Hepatic stellate cell (primary cell): ENCODE measurements at regions not wholly inside any gene's neighbourhood (a gene's known extent, or its start where the extent isn't known, plus 50 kb on each side); places are given as distances from the start of the nearest gene placed in this dataset.
"Not testable (repeated sequence)": the region's sequence is repeated elsewhere in the genome, so short reads cannot be mapped to it uniquely, and the experiment has no call there.

Source experiments
- DNase-seq: peaks from one replicate; pipeline ENCODE4 v3.0.0; 2011; ENCODE audit warnings: low spot score

DNA sequence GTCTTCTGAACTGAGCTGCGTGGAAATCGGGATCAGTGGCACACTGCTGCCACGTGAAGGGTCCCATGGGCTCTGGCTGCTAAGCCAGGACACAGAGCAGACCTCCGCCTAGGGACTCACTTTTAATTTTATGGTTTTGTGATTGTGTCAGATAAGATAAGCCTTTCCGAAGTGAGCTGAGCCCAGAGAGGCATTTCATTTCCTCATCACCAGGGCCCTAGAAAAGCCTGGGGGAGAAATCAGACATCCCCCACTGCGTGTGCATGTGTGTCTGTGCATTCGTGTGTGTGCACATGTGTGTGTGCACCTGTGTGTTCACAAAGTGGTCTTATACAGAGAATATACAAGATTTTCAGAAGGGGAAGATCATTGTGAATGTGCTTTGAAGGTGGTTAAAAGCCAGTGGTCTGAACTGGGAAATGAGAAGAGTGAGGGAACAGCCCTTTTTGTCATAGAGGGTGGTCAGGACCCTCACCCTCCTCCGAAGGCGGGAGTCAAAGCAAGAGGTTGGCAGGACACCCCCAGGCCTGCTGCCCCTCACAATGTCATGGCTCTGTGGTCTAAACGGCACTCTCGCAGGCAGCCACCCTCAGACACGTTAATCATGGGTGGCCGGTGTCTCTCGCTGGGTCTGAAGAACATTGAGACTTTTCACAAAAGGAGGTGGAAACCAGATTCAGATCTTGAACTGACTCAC lies 176.1 kb upstream of the PFKP start:
- no peak for DNase-seq

DNA sequence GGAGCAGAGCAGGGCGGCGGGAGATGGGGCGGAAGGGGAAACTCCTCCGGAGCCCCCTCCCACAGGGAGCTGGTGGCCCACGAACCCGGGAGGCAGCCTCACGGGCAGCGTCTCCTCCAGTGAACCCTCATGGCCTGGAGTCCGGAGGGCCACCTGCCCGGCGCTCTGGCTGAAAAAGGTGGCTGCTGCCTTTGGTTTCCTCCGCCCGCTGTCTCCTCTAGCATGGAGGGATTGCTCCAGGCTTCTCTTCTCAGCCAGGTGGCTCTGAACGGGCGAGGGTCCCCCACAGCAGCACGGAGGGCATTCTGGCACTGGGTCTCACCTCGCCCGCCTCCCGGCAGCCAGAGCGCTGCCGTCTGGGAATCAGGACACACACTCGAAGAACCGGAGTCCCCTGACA lies 177.3 kb upstream of the PFKP start:
- no peak for DNase-seq

DNA sequence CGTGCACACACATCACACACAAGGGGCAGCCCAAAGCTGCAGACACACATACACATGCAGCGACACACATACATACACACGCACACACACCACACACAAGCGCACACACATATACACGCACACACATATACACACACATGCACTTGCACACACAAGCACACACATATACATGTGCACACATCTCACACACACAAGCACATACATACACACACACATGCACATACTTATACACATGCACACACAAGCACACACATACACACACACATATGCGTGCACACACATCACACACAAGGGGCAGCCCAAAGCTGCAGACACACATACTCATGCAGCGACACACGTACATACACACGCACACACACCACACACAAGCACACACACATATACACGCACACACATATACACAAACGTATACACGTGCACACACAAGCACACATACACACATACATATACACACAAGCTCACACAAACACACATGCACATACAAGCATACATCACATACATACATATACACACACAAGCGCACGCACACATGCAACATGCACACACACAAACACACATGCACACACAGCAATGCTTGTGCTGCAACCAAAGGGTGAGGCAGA lies 178.8 kb upstream of the PFKP start:
- DNase-seq, result no peak

- no peak for DNase-seq
These were observed 179.8 kb upstream of the PFKP start for GRCh38 chr10:2887391-2888070.

DNA sequence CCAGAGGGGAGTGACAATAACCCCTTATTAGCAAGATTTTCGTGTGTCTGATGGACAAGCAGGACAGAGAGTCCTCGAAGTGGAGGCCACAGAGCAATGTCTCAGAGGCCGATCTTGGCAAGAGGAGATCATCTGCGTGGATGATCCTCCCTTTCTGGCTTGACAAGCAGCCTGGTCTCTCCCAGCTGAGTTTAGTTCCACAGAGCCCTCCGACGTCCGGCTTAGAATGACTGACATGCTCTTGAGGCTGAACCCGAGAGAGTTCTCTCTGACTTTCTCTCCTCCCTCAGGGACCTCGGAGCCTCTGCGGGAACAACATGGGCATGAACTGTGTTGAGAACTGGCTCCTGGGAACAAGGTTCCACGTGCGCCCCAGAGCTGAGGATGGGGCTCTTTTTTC lies 180.7 kb upstream of the PFKP start:
- DNase-seq, result no peak

DNA sequence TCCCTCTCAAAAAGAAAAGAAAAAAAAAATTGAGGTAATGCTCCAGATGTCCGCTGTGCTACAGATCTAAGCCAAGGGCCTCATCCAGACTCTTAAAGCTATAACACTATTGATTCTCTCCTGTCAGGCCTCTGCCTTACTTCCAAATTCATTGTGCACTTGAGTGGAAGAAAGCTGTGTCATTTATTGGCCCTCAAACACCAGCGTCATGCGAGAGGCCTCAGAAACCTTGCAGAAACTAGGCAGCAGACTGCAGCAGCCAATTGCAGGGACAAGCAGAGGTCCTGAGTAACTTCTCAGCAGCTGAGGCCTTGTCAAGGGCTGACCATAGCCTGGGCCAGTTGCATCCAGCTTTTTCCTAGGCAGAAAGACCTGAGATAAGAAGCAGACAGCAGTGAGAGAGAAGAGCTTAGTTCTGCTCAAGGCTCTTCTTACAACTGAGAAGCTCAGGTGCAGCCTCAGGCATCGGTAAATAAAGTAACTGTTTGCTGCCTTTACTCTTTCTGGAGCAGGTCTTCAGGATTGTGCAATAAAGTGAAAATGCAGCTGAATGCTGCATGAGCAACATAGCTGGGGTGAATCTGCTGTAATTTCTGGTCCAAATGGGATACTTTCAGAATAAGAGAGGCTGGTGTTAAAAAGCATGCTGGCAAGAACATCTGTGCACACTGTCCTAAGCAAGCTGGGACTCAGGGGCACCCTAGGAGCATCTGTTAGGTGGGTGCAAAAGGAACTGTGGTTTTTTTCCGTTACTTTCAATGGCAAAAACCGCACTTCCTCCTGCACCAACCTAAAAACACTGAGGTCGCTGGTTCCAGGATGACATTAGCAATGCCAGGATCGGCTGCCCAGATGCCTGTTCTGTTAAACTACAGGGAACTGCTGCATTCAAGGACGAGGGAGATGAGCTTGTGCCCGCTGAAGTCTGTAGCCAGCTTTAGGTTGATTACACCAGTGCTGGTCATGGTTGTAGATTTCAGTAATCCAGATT lies 181.8 kb upstream of the PFKP start:
- no peak for DNase-seq

- DNase-seq, result not testable (repeated sequence)
These were observed 183.3 kb upstream of the PFKP start for GRCh38 chr10:2883983-2884540.

- DNase-seq, result no peak
These were observed 184.1 kb upstream of the PFKP start for GRCh38 chr10:2883238-2883637.

DNA sequence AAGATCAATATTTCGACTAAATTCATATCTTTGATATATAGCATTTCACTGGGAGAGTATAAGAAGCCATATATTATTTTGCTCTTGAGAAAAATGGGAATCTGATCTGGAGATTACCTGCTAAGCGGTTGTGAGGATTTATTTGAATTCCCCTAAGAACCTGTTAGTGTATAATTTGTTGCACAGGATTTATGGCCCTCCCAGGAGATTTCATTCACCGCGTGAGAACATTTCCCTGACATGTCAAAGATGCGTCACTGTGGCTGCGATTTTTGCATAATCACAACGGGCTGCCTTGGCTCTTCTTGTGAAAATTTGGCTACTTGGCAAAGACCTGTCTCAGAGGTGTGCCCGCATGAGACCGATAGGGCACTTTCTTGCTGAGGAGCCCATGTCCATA lies 184.7 kb upstream of the PFKP start:
- no peak for DNase-seq

- no peak for DNase-seq
These were observed 185.4 kb upstream of the PFKP start for GRCh38 chr10:2881720-2882620.

DNA sequence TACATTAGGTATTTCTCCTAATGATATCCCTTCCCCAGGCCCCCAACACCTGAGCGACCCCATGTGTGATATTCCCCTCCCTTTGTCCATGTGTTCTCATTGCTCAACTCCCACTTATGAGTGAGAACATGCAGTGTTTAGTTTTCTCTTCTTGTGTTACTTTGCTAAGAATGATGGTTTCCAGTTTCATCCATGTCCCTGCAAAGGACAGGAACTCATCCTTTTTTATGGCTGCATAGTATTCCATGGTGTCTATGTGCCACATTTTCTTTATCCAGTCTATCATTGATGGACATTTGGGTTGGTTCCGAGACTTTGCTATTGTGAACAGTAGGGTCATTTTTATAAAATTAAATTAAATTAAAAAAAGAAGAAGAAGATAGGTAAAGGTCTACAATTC lies 187.3 kb upstream of the PFKP start:
- DNase-seq, result not testable (repeated sequence)

- DNase-seq, result no peak
These were observed 188.5 kb upstream of the PFKP start for GRCh38 chr10:2878818-2879217.

GRCh38 chr10:2876032-2876431 lies 191.3 kb upstream of the PFKP start:
- DNase-seq, result no peak

DNA sequence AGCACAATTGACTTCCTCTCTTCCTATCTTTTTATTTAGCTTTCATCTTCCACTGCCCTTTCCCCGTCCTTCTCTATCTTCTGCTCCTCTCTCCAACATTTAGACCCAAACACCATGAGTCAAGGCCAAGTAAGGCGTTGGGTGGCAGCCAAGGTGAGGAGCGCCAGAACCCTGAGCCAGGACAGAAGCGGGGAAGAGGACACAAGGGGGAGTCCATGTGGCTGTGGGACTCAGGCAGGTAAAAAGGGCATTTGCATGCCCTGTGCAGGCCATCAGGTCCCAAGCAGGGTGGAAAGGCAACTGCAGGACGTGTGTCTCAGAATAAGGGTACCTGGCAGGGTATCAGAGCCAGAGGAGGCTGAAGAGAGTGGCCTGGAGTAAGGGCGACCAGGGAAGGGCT lies 192.4 kb upstream of the PFKP start:
- DNase-seq, result no peak

GRCh38 chr10:2873769-2874168 lies 193.6 kb upstream of the PFKP start:
- no peak for DNase-seq

GRCh38 chr10:2871673-2872219 lies 195.6 kb upstream of the PFKP start:
- no peak for DNase-seq

DNA sequence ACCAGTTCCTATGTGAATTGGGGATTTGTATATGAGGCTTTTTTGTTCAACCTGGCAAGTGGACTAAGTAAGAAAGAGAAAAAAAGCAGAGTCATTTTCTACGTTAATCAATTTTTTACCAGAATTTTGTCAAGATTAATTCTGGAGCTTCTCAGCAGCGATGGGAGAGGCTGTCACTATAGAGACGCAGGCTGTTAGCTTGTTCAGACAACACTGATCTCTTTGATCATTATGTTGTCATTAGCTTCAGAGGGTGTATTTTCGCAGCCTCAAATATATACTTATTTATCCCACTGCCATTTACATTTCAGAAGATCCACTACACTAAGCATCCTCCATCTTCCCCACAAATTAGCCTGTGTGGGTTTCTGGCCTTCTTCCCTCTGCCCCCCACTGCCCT lies 196.7 kb upstream of the PFKP start:
- no peak for DNase-seq

DNA sequence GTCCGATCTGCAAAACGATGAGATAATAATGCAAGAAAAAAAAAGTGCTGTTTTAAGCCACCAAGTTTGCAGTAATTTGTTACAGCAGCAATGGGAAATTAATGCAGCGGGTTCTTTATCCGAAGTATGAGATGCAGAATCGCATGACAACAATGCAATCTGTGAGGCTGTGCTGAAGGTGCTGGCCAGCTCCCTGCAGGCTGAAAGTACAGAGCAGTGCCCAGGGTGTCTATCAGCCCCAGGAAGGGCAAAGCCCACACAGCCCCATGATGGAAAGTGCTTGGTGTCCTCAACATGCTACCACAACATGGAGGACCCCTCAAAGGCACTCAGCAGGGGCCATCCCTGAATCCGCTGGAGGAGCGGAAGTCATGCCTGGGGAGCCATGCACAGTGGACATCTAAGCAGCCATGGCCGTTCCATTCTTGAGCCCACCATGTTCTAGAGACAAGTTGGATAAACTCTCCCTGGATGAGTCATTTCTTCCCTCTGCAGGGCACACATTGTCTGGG lies 199.5 kb upstream of the PFKP start:
- DNase-seq, result no peak

GRCh38 chr10:2866569-2866968 lies 200.8 kb upstream of the PFKP start:
- no peak for DNase-seq

GRCh38 chr10:2861632-2862210 lies 205.6 kb upstream of the PFKP start:
- DNase-seq, result no peak
